Sigmoid colon (tissue), 4 donors: ENCODE measurements at regions not wholly inside any gene's neighbourhood (a gene's known extent, or its start where the extent isn't known, plus 50 kb on each side); places are given as distances from the start of the nearest gene placed in this dataset.

Experiments
- POLR2A ChIP-seq, 2 donors: fragments of 450-650 bp; IDR thresholded peaks; one replicate each; pipeline ENCODE4 v1.6.1; 2016; ENCODE audit warnings: antibody characterized with exemption in 2 of 2, mild to moderate bottlenecking in 2 of 2, moderate library complexity in 2 of 2
- POLR2AphosphoS5 ChIP-seq, 4 donors: sonication (generic); formaldehyde crosslinking; IDR thresholded peaks; one replicate each; pipeline ENCODE4 v1.6.1; 2017; ENCODE audit warnings: antibody characterized with exemption in 4 of 4
- TF ChIP-seq, protein P1 (sequence below), 4 experiments: fragments of 450-650 bp in 3 of 4; fragments of 200-600 bp in 1 of 4; IDR thresholded peaks; one replicate each; pipeline ENCODE4 v1.5.1; 2016 to 2019; ENCODE audit warnings: antibody characterized with exemption in 4 of 4, mild to moderate bottlenecking in 3 of 4, moderate library complexity in 2 of 4

DNA sequence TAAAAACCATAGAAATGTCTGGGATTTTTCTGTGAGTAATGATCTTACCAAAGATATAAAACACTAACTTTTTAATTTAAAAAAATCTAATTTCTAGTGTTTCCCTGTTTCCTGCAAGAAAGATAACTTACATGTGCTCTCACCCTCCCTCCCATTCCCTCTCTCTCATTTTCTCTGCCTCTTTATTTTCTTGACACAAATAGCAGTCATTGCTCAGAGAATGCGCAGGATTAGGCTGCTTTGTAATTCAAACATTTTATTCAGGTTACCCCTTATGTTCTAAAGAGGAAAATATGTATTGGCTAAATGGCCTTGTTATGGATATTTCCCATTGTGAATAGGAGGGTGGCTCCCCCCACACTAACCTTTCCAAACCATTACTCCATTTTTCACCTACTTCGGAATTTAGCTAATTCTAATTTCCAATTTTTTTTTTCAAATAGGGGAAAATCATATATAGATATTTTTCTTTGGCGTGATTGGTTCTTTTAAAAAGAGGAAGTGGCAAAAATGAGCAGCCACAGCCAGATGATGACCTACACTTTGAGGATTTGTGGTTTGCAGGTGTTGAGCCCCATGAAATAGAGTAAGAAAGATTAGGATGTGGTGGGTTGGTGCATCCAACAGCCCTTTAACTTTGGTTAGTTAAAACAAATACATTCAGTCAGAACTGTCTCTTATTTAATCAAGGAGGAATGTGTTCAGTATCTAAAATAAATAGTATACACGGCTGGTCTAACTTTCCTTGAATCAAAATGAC lies 554.4 kb downstream of the IGSF11 start:
- TF ChIP-seq, protein P1, sequence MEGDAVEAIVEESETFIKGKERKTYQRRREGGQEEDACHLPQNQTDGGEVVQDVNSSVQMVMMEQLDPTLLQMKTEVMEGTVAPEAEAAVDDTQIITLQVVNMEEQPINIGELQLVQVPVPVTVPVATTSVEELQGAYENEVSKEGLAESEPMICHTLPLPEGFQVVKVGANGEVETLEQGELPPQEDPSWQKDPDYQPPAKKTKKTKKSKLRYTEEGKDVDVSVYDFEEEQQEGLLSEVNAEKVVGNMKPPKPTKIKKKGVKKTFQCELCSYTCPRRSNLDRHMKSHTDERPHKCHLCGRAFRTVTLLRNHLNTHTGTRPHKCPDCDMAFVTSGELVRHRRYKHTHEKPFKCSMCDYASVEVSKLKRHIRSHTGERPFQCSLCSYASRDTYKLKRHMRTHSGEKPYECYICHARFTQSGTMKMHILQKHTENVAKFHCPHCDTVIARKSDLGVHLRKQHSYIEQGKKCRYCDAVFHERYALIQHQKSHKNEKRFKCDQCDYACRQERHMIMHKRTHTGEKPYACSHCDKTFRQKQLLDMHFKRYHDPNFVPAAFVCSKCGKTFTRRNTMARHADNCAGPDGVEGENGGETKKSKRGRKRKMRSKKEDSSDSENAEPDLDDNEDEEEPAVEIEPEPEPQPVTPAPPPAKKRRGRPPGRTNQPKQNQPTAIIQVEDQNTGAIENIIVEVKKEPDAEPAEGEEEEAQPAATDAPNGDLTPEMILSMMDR (IDR thresholded peaks at IDR 0.05): no peak
- TF ChIP-seq POLR2A (IDR thresholded peaks at IDR 0.05) (no peak), POLR2AphosphoS5 (IDR thresholded peaks at IDR 0.05) (no peak)
